ENCODE measurements at regions not wholly inside any gene's neighbourhood (a gene's known extent, or its start where the extent isn't known, plus 50 kb on each side); places are given as distances from the start of the nearest gene placed in this dataset.

- Histone ChIP-seq H3K36me3 (no peaks in the 10 kb centered on the region), H3K9me3 (no peaks in the 10 kb centered on the region), H3K4me3 (no peak overlapping the region), H3K27me3 (no peaks in the 10 kb centered on the region), H3K4me1 (no peaks in the 10 kb centered on the region), H3K27ac (no peak overlapping the region), H3K9ac (ENCODE audit: low read depth in 2 of 2, low read length in 2 of 2) (no peak overlapping the region)
- DNase-seq: no peak
- intact Hi-C loops (cut with DNase I): no loop called here
- no peak for TF ChIP-seq CTCF (IDR thresholded peaks at IDR 0.05)
Measured at GRCh38 chr13:50757008-50757407, 86.5 kb downstream of the DLEU7 start.

- no peaks in the 10 kb centered on the region for H3K9me3 ChIP-seq
- H3K4me3 ChIP-seq: no peak overlapping the region
- H3K27ac ChIP-seq: no peak overlapping the region
- no peak for DNase-seq
- intact Hi-C loops (cut with DNase I): no loop called here
- no peaks in the 10 kb centered on the region for H3K4me1 ChIP-seq
- no peak overlapping the region for H3K9ac ChIP-seq (ENCODE audit: low read depth in 2 of 2, low read length in 2 of 2)
- no peaks in the 10 kb centered on the region for H3K36me3 ChIP-seq
- no peak for TF ChIP-seq CTCF (IDR thresholded peaks at IDR 0.05)
- H3K27me3 ChIP-seq: no peaks in the 10 kb centered on the region
Measured at GRCh38 chr13:50758796-50759195, 84.7 kb downstream of the DLEU7 start.

GRCh38 chr13:50760751-50761150 is 82.7 kb downstream of the DLEU7 start:
- intact Hi-C loops (cut with DNase I): no loop called here
- no peaks in the 10 kb centered on the region for H3K4me1 ChIP-seq
- H3K9me3 ChIP-seq: no peaks in the 10 kb centered on the region
- H3K27ac ChIP-seq: no peak overlapping the region
- H3K36me3 ChIP-seq: no peaks in the 10 kb centered on the region
- no peak overlapping the region for H3K4me3 ChIP-seq
- TF ChIP-seq CTCF (IDR thresholded peaks at IDR 0.05): no peak
- H3K9ac ChIP-seq (ENCODE audit: low read depth in 2 of 2, low read length in 2 of 2): no peak overlapping the region
- no peak for DNase-seq
- H3K27me3 ChIP-seq: no peaks in the 10 kb centered on the region

GRCh38 chr13:50761406-50761805 is 82.1 kb downstream of the DLEU7 start:
- no peak for TF ChIP-seq CTCF (IDR thresholded peaks at IDR 0.05)
- intact Hi-C loops (cut with DNase I): no loop called here
- Histone ChIP-seq H3K4me1 (no peaks in the 10 kb centered on the region), H3K36me3 (no peaks in the 10 kb centered on the region), H3K27me3 (no peaks in the 10 kb centered on the region), H3K4me3 (no peak overlapping the region), H3K27ac (no peak overlapping the region), H3K9ac (ENCODE audit: low read depth in 2 of 2, low read length in 2 of 2) (no peak overlapping the region), H3K9me3 (no peaks in the 10 kb centered on the region)
- DNase-seq: no peak

GRCh38 chr13:50762969-50763567 is 80.4 kb downstream of the DLEU7 start:
- Histone ChIP-seq H3K4me1 (no peaks in the 10 kb centered on the region), H3K9ac (ENCODE audit: low read depth in 2 of 2, low read length in 2 of 2) (no peak overlapping the region), H3K9me3 (no peaks in the 10 kb centered on the region), H3K4me3 (no peak overlapping the region), H3K27me3 (no peaks in the 10 kb centered on the region), H3K27ac (no peak overlapping the region), H3K36me3 (no peaks in the 10 kb centered on the region)
- DNase-seq: no peak
- TF ChIP-seq CTCF (IDR thresholded peaks at IDR 0.05): no peak
- intact Hi-C loops (cut with DNase I): no loop called here

All from colonic mucosa (tissue), 4 donors.